IMR-90 (cell line): ENCODE measurements at regions not wholly inside any gene's neighbourhood (a gene's known extent, or its start where the extent isn't known, plus 50 kb on each side); places are given as distances from the start of the nearest gene placed in this dataset.
"Not testable (repeated sequence)": the region's sequence is repeated elsewhere in the genome, so short reads cannot be mapped to it uniquely, and the experiment has no call there.

Experiments used
- ATAC-seq: fragments of 200-7000 bp; cut with Tn5 transposase; 2 replicates; pipeline ENCODE4 v1.9.1; 2020; ENCODE audit warnings: low read depth, mild to moderate bottlenecking, moderate library complexity
- BruUV-seq: library from RNA; stranded (reverse); fragments of 400-500 nt; replicated peaks from 2 replicates; lab custom pipeline; 2021; lab: Mats Ljungman, UMichigan
- CTCF ChIA-PET: fragments of 300-600 bp; formaldehyde crosslinking; extraction: SDS; loops from one replicate; lab custom pipeline; 2021; ENCODE audit warnings: antibody characterized with exemption; lab: Yijun Ruan, JAX
- POLR2A ChIA-PET: fragments of 300-600 bp; sonication (Branson Sonifier 250); formaldehyde crosslinking; loops from one replicate; lab custom pipeline; 2022; ENCODE audit warnings: antibody characterized with exemption; ENCODE audit not compliant: unreplicated experiment; lab: Charles Lee
- DNase-seq: peaks from one replicate; pipeline ENCODE4 v3.0.0; 2013
- H2AFZ ChIP-seq: replicated peaks from 2 replicates; pipeline ENCODE3; 2013; ENCODE audit warnings: low read length, mild to moderate bottlenecking; ENCODE audit not compliant: poor library complexity
- H2AK5ac ChIP-seq: 2 replicates; pipeline ENCODE4 v1.6.1; 2013; ENCODE audit warnings: low read depth, low read length, inconsistent platforms
- H2AK9ac ChIP-seq: replicated peaks from 2 replicates; pipeline ENCODE3; 2013; ENCODE audit warnings: mild to moderate bottlenecking, low read depth, low read length, moderate library complexity; ENCODE audit not compliant: poor library complexity
- H2BK120ac ChIP-seq: 2 replicates; pipeline ENCODE4 v1.6.1; 2013; ENCODE audit warnings: low read depth, low read length, inconsistent platforms
- H2BK15ac ChIP-seq: 3 replicates; pipeline ENCODE4 v1.6.1; 2013; ENCODE audit warnings: low read depth, low read length, inconsistent platforms
- H2BK20ac ChIP-seq: 2 replicates; pipeline ENCODE4 v1.6.1; 2013; ENCODE audit warnings: low read depth, mild to moderate bottlenecking, inconsistent platforms, low read length, moderate library complexity
- H2BK5ac ChIP-seq: 2 replicates; pipeline ENCODE4 v1.6.1; 2013; ENCODE audit warnings: mild to moderate bottlenecking, low read depth, low read length, inconsistent platforms; ENCODE audit not compliant: poor library complexity, severe bottlenecking
- H3K14ac ChIP-seq: replicated peaks from 2 replicates; pipeline ENCODE4 v1.6.1; 2013; ENCODE audit warnings: low read depth, low read length, inconsistent platforms
- H3K18ac ChIP-seq: 2 replicates; pipeline ENCODE4 v1.6.1; 2013; ENCODE audit warnings: low read depth, low read length, control low read depth
- H3K23ac ChIP-seq: 2 replicates; pipeline ENCODE4 v1.6.1; 2013; ENCODE audit warnings: low read depth, low read length, inconsistent platforms
- H3K27ac ChIP-seq: 2 replicates; pipeline ENCODE4 v1.5.1; 2013; ENCODE audit warnings: mild to moderate bottlenecking, control low read depth, low read length; ENCODE audit not compliant: insufficient read depth
- H3K27me3 ChIP-seq: 2 replicates; pipeline ENCODE4 v1.6.1; 2013; ENCODE audit warnings: low read length; ENCODE audit not compliant: control insufficient read depth, insufficient read depth
- H3K36me3 ChIP-seq: 2 replicates; pipeline ENCODE4 v1.6.1; 2013; ENCODE audit warnings: low read length, mixed read lengths; ENCODE audit not compliant: control insufficient read depth, insufficient read depth
- H3K4ac ChIP-seq: 2 replicates; pipeline ENCODE4 v1.6.1; 2013; ENCODE audit warnings: low read depth, low read length, inconsistent platforms
- H3K4me1 ChIP-seq: 2 replicates; pipeline ENCODE4 v1.6.1; 2013; ENCODE audit warnings: low read length, mixed read lengths; ENCODE audit not compliant: control insufficient read depth, insufficient read depth
- H3K4me2 ChIP-seq: 2 replicates; pipeline ENCODE4 v1.6.1; 2013; ENCODE audit warnings: low read depth, mild to moderate bottlenecking, control low read depth, low read length, moderate library complexity
- H3K4me3 ChIP-seq: 2 replicates; pipeline ENCODE4 v1.5.1; 2013; ENCODE audit warnings: low read depth, mild to moderate bottlenecking, control low read depth, low read length, moderate library complexity; ENCODE audit not compliant: insufficient read depth
- H3K56ac ChIP-seq: 2 replicates; pipeline ENCODE4 v1.6.1; 2013; ENCODE audit warnings: low read length, inconsistent platforms; ENCODE audit not compliant: insufficient read depth; ENCODE audit errors: extremely low read depth
- H3K79me1 ChIP-seq, 2 experiments: 2 replicates each; pipeline ENCODE4 v1.6.1; 2013; ENCODE audit warnings: low read length in 2 of 2, inconsistent platforms in 1 of 2, low read depth in 1 of 2
- H3K9ac ChIP-seq: 2 replicates; pipeline ENCODE4 v1.6.1; 2013; ENCODE audit warnings: low read depth, low read length, control low read depth
- H3K9me1 ChIP-seq: 2 replicates; pipeline ENCODE4 v1.6.1; 2013; ENCODE audit warnings: low read length, inconsistent platforms; ENCODE audit not compliant: insufficient read depth
- H3K9me3 ChIP-seq: 2 replicates; pipeline ENCODE4 v1.6.1; 2013; ENCODE audit warnings: low read length; ENCODE audit not compliant: control insufficient read depth, insufficient read depth
- H4K20me1 ChIP-seq: 2 replicates; pipeline ENCODE4 v1.6.1; 2013; ENCODE audit warnings: low read length, inconsistent platforms; ENCODE audit not compliant: insufficient read depth
- H4K5ac ChIP-seq: 2 replicates; pipeline ENCODE4 v1.6.1; 2013; ENCODE audit warnings: mild to moderate bottlenecking, low read depth, low read length, control low read depth
- H4K8ac ChIP-seq, 2 experiments: 2 replicates each; pipeline ENCODE4 v1.6.1; 2013; ENCODE audit warnings: low read depth in 2 of 2, low read length in 2 of 2, control low read depth in 1 of 2, inconsistent platforms in 1 of 2
- H4K91ac ChIP-seq: 2 replicates; pipeline ENCODE4 v1.6.1; 2013; ENCODE audit warnings: low read depth, low read length, inconsistent platforms; ENCODE audit not compliant: insufficient read depth
- WGBS, 2 experiments: methylation state at CpG; one replicate each; pipeline versions ENCODE4 v1.1.5 to v1.1.7; 2013; ENCODE audit warnings: missing lambda C conversion rate in 2 of 2; ENCODE audit not compliant: insufficient read length in 1 of 2; ENCODE audit errors: extremely low coverage in 2 of 2; 5-methylcytosine and 5-hydroxymethylcytosine counted together
- dilution Hi-C: fragments of 300-500 bp; cut with HindIII; formaldehyde crosslinking; loops from one replicate; pipeline ENCODE4 v1.14.3; 2018; ENCODE audit warnings: low sequenced_read_pairs; ENCODE audit not compliant: unreplicated experiment
- in situ Hi-C: fragments of 300-500 bp; cut with MboI; formaldehyde crosslinking; loops from 3 replicates; pipeline ENCODE4 v1.14.3; 2019; ENCODE audit warnings: low sequenced_read_pairs, inconsistent platforms, mixed read lengths
- intact Hi-C: fragments of 100-400 bp; cut with micrococcal nuclease; formaldehyde crosslinking; loops from 2 replicates; pipeline ENCODE4 v1.10.0; 2022

- H3K27me3 ChIP-seq, H2AK5ac ChIP-seq, H4K91ac ChIP-seq, H2BK120ac ChIP-seq, H2AFZ ChIP-seq, dilution Hi-C loops, H3K27ac ChIP-seq, H2AK9ac ChIP-seq, H3K18ac ChIP-seq, in situ Hi-C loops, H2BK5ac ChIP-seq, CTCF ChIA-PET, H3K14ac ChIP-seq, H2BK15ac ChIP-seq, H3K9me1 ChIP-seq, H3K9ac ChIP-seq, H3K4me1 ChIP-seq, H3K4me2 ChIP-seq, intact Hi-C loops, H3K36me3 ChIP-seq, H3K56ac ChIP-seq, H2BK20ac ChIP-seq, H3K9me3 ChIP-seq, H4K8ac ChIP-seq, H4K20me1 ChIP-seq, H4K5ac ChIP-seq, POLR2A ChIA-PET, H3K79me1 ChIP-seq, BruUV-seq, ATAC-seq, H3K4ac ChIP-seq, H3K4me3 ChIP-seq, DNase-seq, H3K23ac ChIP-seq: not testable (repeated sequence)
- no CpG with 5 or more reads among the region's 2 CpGs for WGBS, 2 experiments
These were observed 67.1 kb upstream of the PPM1H start for GRCh38 chr12:63002059-63002458.
